AG08396 (cell line): ENCODE measurements at regions not wholly inside any gene's neighbourhood (a gene's known extent, or its start where the extent isn't known, plus 50 kb on each side); places are given as distances from the start of the nearest gene placed in this dataset.

Source experiments
- DNase-seq: peaks from one replicate; pipeline ENCODE4 v3.0.0; 2012; ENCODE audit warnings: low spot score, mixed read lengths

GRCh38 chr4:15339737-15340136 is 88.1 kb upstream of the C1QTNF7 start:
- no peak for DNase-seq

- DNase-seq, result no peak
Measured at GRCh38 chr4:15340332-15340731, 87.5 kb upstream of the C1QTNF7 start.

GRCh38 chr4:15340902-15341732 is 86.7 kb upstream of the C1QTNF7 start:
- no peak for DNase-seq

- DNase-seq, result no peak
Measured at GRCh38 chr4:15341733-15342300, 86.0 kb upstream of the C1QTNF7 start.

GRCh38 chr4:15343000-15343399 is 84.8 kb upstream of the C1QTNF7 start:
- no peak for DNase-seq

GRCh38 chr4:15343581-15343980 is 84.3 kb upstream of the C1QTNF7 start:
- no peak for DNase-seq

- peak; percentile 50 for DNase-seq
Measured at GRCh38 chr4:15344041-15344440, 83.8 kb upstream of the C1QTNF7 start.

GRCh38 chr4:15345134-15345533 is 82.7 kb upstream of the C1QTNF7 start:
- no peak for DNase-seq

GRCh38 chr4:15348236-15348635 is 79.6 kb upstream of the C1QTNF7 start:
- no peak for DNase-seq

- DNase-seq, result no peak
Measured at GRCh38 chr4:15348695-15349094, 79.1 kb upstream of the C1QTNF7 start.

- no peak for DNase-seq
Measured at GRCh38 chr4:15349531-15349935, 78.3 kb upstream of the C1QTNF7 start.

GRCh38 chr4:15349965-15350364 is 77.9 kb upstream of the C1QTNF7 start:
- no peak for DNase-seq

- DNase-seq, result no peak
Measured at GRCh38 chr4:15352524-15352923, 75.3 kb upstream of the C1QTNF7 start.

GRCh38 chr4:15353207-15353606 is 74.6 kb upstream of the C1QTNF7 start:
- DNase-seq, result no peak

GRCh38 chr4:15354371-15355297 is 73.2 kb upstream of the C1QTNF7 start:
- DNase-seq, result no peak

- no peak for DNase-seq
Measured at GRCh38 chr4:15361529-15361928, 66.3 kb upstream of the C1QTNF7 start.

- no peak for DNase-seq
Measured at GRCh38 chr4:15362541-15362940, 65.3 kb upstream of the C1QTNF7 start.

- DNase-seq, result no peak
Measured at GRCh38 chr4:15364183-15364582, 63.6 kb upstream of the C1QTNF7 start.

- no peak for DNase-seq
Measured at GRCh38 chr4:15365641-15366040, 62.2 kb upstream of the C1QTNF7 start.

GRCh38 chr4:15366721-15367120 is 61.1 kb upstream of the C1QTNF7 start:
- no peak for DNase-seq

GRCh38 chr4:15368856-15369255 is 59.0 kb upstream of the C1QTNF7 start:
- peak; percentile 18 for DNase-seq

GRCh38 chr4:15370296-15370695 is 57.5 kb upstream of the C1QTNF7 start:
- no peak for DNase-seq

GRCh38 chr4:15373363-15373762 is 54.5 kb upstream of the C1QTNF7 start:
- no peak for DNase-seq
